Ovary (tissue), 3 donors: ENCODE measurements at regions not wholly inside any gene's neighbourhood (a gene's known extent, or its start where the extent isn't known, plus 50 kb on each side); places are given as distances from the start of the nearest gene placed in this dataset.

ENCODE experiments used
- EP300 ChIP-seq: sonication (generic); formaldehyde crosslinking; IDR thresholded peaks from one replicate; pipeline ENCODE4 v1.6.1; 2017; ENCODE audit warnings: antibody characterized with exemption
- POLR2A ChIP-seq: fragments of 450-650 bp; IDR thresholded peaks from one replicate; pipeline ENCODE4 v1.6.1; 2017; ENCODE audit warnings: antibody characterized with exemption, mild to moderate bottlenecking, moderate library complexity
- TF ChIP-seq, protein P1 (sequence below), 3 donors: fragments of 450-650 bp in 2 of 3; fragments of 200-600 bp in 1 of 3; IDR thresholded peaks; one replicate each; pipeline versions ENCODE4 v1.5.1 to v1.8.0; 2016 to 2022; ENCODE audit warnings: antibody characterized with exemption in 3 of 3, mild to moderate bottlenecking in 1 of 3
- donor health status: DM: no; HTN: no; CAD: no.

- TF ChIP-seq, protein P1, sequence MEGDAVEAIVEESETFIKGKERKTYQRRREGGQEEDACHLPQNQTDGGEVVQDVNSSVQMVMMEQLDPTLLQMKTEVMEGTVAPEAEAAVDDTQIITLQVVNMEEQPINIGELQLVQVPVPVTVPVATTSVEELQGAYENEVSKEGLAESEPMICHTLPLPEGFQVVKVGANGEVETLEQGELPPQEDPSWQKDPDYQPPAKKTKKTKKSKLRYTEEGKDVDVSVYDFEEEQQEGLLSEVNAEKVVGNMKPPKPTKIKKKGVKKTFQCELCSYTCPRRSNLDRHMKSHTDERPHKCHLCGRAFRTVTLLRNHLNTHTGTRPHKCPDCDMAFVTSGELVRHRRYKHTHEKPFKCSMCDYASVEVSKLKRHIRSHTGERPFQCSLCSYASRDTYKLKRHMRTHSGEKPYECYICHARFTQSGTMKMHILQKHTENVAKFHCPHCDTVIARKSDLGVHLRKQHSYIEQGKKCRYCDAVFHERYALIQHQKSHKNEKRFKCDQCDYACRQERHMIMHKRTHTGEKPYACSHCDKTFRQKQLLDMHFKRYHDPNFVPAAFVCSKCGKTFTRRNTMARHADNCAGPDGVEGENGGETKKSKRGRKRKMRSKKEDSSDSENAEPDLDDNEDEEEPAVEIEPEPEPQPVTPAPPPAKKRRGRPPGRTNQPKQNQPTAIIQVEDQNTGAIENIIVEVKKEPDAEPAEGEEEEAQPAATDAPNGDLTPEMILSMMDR (IDR thresholded peaks at IDR 0.05): no peak
- TF ChIP-seq EP300 (no peak), POLR2A (no peak)
Measured at GRCh38 chr4:131304686-131305085, 1844.4 kb upstream of the PCDH10 start.
